ENCODE measurements at regions not wholly inside any gene's neighbourhood (a gene's known extent, or its start where the extent isn't known, plus 50 kb on each side); places are given as distances from the start of the nearest gene placed in this dataset.

- Mint-ChIP-seq H3K27me3 (no peaks in the 10 kb centered on the region), H3K36me3 (no peaks in the 10 kb centered on the region), H3K4me3 (no peak overlapping the region), H3K27ac (no peak overlapping the region), H3K9me3 (ENCODE audit: low read depth) (no peaks in the 10 kb centered on the region), H3K4me1 (no peaks in the 10 kb centered on the region)
- ATAC-seq = no peak
- CTCF ChIA-PET = no interaction called here
- DNase-seq = no peak
Measured at GRCh38 chr2:118622108-118622507, 225.3 kb downstream of the EN1 start.

DNA sequence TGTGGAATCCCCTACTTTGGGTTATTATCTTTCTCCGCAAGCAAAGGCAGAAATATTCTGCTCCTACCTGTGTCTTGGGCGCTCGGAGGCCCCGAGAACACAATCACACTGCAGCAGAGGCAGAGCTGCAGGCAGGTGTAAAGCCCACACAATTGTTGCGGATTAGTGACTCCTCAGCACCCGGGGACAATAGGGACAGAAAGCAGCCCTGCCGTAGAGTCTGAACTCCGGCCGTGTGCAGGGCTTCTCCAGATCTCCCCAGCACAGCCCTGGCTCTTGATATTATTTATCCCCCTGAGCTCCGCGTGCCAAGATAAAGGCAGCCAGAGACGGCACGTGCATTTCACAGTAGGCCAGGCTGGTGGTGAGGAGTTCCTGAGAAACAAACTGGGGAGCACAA is 229.2 kb downstream of the EN1 start:
- Mint-ChIP-seq H3K4me3 (no peak overlapping the region), H3K27me3 (peaks cover 2% of the 10 kb centered on the region), H3K4me1 (no peaks in the 10 kb centered on the region), H3K36me3 (no peaks in the 10 kb centered on the region), H3K27ac (no peak overlapping the region), H3K9me3 (ENCODE audit: low read depth) (no peaks in the 10 kb centered on the region)
- ATAC-seq (no peak), DNase-seq (no peak)
- CTCF ChIA-PET = no interaction called here

DNA sequence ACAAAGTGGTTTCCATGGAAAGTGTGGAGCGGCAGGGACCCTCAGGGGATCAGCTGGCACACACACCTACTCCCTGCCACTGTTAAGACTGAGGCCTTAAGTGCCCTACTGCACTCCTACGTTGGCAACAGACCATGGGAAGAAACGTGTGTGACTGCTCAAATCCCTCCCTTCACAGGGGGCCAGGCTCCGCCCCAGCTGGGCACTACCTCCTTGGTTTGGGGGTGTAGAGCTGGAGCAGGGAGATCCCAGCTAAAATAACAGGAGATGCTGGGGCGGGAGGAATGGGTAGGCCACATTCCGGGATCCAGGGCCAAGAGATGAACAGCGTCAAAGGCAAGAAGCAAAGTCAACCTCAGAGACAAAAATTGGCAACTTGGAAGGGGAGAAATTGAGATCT is 231.0 kb downstream of the EN1 start:
- Mint-ChIP-seq H3K9me3 (ENCODE audit: low read depth) (no peaks in the 10 kb centered on the region), H3K4me1 (no peaks in the 10 kb centered on the region), H3K27ac (no peak overlapping the region), H3K4me3 (no peak overlapping the region), H3K27me3 (peaks cover 2% of the 10 kb centered on the region), H3K36me3 (no peaks in the 10 kb centered on the region)
- ATAC-seq = no peak
- CTCF ChIA-PET = no interaction called here
- no peak for DNase-seq

DNA sequence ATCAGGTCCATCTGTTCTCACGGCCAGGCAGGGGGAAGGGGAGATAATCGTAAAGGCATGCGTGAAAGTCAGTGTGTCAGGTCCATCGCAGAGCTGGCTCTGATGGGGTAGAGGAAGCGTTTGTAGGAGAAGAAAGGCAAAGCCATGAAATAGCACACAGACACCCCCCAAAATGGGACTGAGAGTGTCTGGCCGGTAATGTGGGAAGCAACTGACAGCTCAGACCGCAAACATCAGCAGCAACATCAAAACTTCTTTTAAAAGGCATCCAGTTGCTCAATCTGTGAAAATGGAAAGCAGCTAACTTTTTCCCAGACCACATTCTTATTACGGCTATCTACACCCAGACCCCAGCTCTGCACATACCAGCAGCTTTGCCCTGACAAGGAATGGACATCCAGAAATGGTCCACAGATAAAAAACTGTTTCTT is 232.6 kb downstream of the EN1 start:
- DNase-seq = no peak
- Mint-ChIP-seq H3K36me3 (no peaks in the 10 kb centered on the region), H3K27ac (no peak overlapping the region), H3K4me1 (no peaks in the 10 kb centered on the region), H3K27me3 (peaks cover 2% of the 10 kb centered on the region), H3K4me3 (no peak overlapping the region), H3K9me3 (ENCODE audit: low read depth) (no peaks in the 10 kb centered on the region)
- no peak for ATAC-seq
- CTCF ChIA-PET = no interaction called here

GRCh38 chr2:118613737-118614136 is 233.7 kb downstream of the EN1 start:
- Mint-ChIP-seq H3K27ac (no peak overlapping the region), H3K4me1 (no peaks in the 10 kb centered on the region), H3K9me3 (ENCODE audit: low read depth) (no peaks in the 10 kb centered on the region), H3K4me3 (no peak overlapping the region), H3K27me3 (peaks cover 2% of the 10 kb centered on the region), H3K36me3 (no peaks in the 10 kb centered on the region)
- CTCF ChIA-PET = no interaction called here
- DNase-seq (no peak), ATAC-seq (no peak)

- no peak overlapping the region for H3K4me3 Mint-ChIP-seq
Measured at GRCh38 chr2:118611691-118612090, 235.8 kb downstream of the EN1 start.

GRCh38 chr2:118609138-118609537 is 238.3 kb downstream of the EN1 start:
- H3K4me1 Mint-ChIP-seq = no peaks in the 10 kb centered on the region

More at GRCh38 chr2:118611691-118612090, 235.8 kb downstream of the EN1 start:
- ATAC-seq (no peak), DNase-seq (no peak)
- Mint-ChIP-seq H3K27me3 (peaks cover 2% of the 10 kb centered on the region), H3K36me3 (no peaks in the 10 kb centered on the region), H3K4me1 (no peaks in the 10 kb centered on the region), H3K27ac (no peak overlapping the region), H3K9me3 (ENCODE audit: low read depth) (no peaks in the 10 kb centered on the region)
- CTCF ChIA-PET = no interaction called here

DNA sequence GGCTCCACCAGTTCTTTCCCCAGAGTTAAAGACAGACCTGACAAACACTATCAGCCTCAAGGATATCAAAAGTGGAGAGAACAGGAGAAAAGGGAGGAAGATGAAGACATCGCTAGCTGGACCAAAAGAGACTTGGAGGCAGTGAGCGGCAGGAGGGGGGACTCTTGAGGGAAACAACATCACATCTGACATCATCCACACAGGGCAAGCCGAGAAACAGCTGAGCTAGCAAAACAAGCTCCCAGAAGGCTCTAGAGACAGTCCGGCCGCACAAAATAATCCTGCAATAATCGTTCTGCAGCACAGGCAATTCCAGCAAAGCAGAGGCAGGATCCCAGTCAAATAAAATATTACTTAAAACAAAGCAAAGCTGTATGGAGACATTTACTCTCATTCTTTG is 239.8 kb downstream of the EN1 start:
- CTCF ChIA-PET = no interaction called here
- no peaks in the 10 kb centered on the region for H3K27me3 Mint-ChIP-seq
- H3K4me3 Mint-ChIP-seq = no peak overlapping the region
- ATAC-seq (no peak), DNase-seq (no peak)
- no peaks in the 10 kb centered on the region for H3K4me1 Mint-ChIP-seq
- no peaks in the 10 kb centered on the region for H3K9me3 Mint-ChIP-seq (ENCODE audit: low read depth)
- H3K27ac Mint-ChIP-seq = no peak overlapping the region
- no peaks in the 10 kb centered on the region for H3K36me3 Mint-ChIP-seq

More at GRCh38 chr2:118609138-118609537, 238.3 kb downstream of the EN1 start:
- no peaks in the 10 kb centered on the region for H3K9me3 Mint-ChIP-seq (ENCODE audit: low read depth)
- no peak overlapping the region for H3K4me3 Mint-ChIP-seq
- H3K27me3 Mint-ChIP-seq = no peaks in the 10 kb centered on the region
- DNase-seq (no peak), ATAC-seq (no peak)
- H3K27ac Mint-ChIP-seq = no peak overlapping the region
- CTCF ChIA-PET = no interaction called here
- H3K36me3 Mint-ChIP-seq = no peaks in the 10 kb centered on the region

GRCh38 chr2:118604811-118605210 is 242.6 kb downstream of the EN1 start:
- no peak for ATAC-seq
- Mint-ChIP-seq H3K9me3 (ENCODE audit: low read depth) (no peaks in the 10 kb centered on the region), H3K27ac (no peak overlapping the region), H3K4me3 (no peak overlapping the region), H3K27me3 (no peaks in the 10 kb centered on the region), H3K36me3 (no peaks in the 10 kb centered on the region), H3K4me1 (no peaks in the 10 kb centered on the region)
- CTCF ChIA-PET = no interaction called here
- DNase-seq = no peak

DNA sequence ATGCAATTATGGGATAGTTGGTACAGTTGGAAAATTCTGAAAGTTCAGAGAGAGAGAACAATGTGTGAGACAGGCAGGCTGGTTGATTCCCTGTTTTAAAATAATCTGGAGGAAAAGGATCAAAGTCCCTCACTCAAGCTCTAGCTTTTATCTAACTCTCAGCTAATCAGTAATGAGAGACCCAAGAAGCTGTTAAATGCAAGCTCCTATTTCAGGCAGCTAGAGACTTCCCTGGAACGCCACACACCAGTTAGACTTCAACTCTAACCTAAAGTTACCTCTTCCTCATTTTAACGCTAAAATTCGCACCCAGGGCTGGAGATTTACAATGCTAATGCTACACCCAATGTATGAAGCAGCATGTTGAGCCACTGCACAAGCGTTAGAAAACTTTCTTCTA is 243.1 kb downstream of the EN1 start:
- no peaks in the 10 kb centered on the region for H3K27me3 Mint-ChIP-seq
- CTCF ChIA-PET = no interaction called here
- no peak overlapping the region for H3K4me3 Mint-ChIP-seq
- H3K36me3 Mint-ChIP-seq = no peaks in the 10 kb centered on the region
- no peaks in the 10 kb centered on the region for H3K4me1 Mint-ChIP-seq
- no peak overlapping the region for H3K27ac Mint-ChIP-seq
- ATAC-seq (no peak), DNase-seq (no peak)
- no peaks in the 10 kb centered on the region for H3K9me3 Mint-ChIP-seq (ENCODE audit: low read depth)

GRCh38 chr2:118599141-118599540 is 248.3 kb downstream of the EN1 start:
- Mint-ChIP-seq H3K4me1 (no peaks in the 10 kb centered on the region), H3K9me3 (ENCODE audit: low read depth) (peaks cover 2% of the 10 kb centered on the region), H3K27ac (no peak overlapping the region), H3K27me3 (no peaks in the 10 kb centered on the region), H3K4me3 (no peak overlapping the region), H3K36me3 (no peaks in the 10 kb centered on the region)
- DNase-seq (no peak), ATAC-seq (no peak)
- CTCF ChIA-PET = no interaction called here

- no peak for ATAC-seq
Measured at GRCh38 chr2:118596620-118597019, 250.8 kb downstream of the EN1 start.

GRCh38 chr2:118593257-118593656 is 254.2 kb downstream of the EN1 start:
- CTCF ChIA-PET = no interaction called here

More at GRCh38 chr2:118596620-118597019, 250.8 kb downstream of the EN1 start:
- Mint-ChIP-seq H3K27me3 (no peaks in the 10 kb centered on the region), H3K27ac (no peak overlapping the region), H3K36me3 (no peaks in the 10 kb centered on the region), H3K4me1 (no peaks in the 10 kb centered on the region), H3K9me3 (ENCODE audit: low read depth) (peaks cover 2% of the 10 kb centered on the region), H3K4me3 (no peak overlapping the region)
- CTCF ChIA-PET = no interaction called here
- DNase-seq = no peak

DNA sequence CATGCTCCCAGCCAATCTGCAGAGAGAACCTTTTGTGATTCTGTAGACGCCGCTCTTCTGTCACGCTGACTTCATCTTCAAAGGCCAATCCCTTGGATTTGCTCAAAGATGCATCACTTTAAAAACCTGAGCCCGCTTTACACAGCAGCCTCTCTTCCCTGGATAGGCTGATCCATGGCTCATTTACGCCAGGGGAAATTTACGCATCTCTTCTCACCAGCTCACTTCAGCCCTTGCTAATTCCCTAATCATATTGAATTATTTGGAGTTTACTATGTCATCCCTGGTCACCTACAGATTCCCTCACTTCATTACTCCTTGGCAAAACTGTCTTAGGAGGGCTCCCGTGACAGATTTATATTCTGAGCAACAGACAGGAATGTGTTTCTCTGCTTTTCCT is 256.2 kb downstream of the EN1 start:
- Mint-ChIP-seq H3K4me3 (no peak overlapping the region), H3K4me1 (no peaks in the 10 kb centered on the region), H3K27me3 (no peaks in the 10 kb centered on the region), H3K36me3 (no peaks in the 10 kb centered on the region), H3K27ac (no peak overlapping the region), H3K9me3 (ENCODE audit: low read depth) (no peaks in the 10 kb centered on the region)
- no peak for DNase-seq
- no peak for ATAC-seq
- CTCF ChIA-PET = no interaction called here

More at GRCh38 chr2:118593257-118593656, 254.2 kb downstream of the EN1 start:
- H3K27me3 Mint-ChIP-seq = no peaks in the 10 kb centered on the region
- no peak overlapping the region for H3K4me3 Mint-ChIP-seq
- no peak for ATAC-seq
- no peak for DNase-seq
- H3K36me3 Mint-ChIP-seq = no peaks in the 10 kb centered on the region
- peaks cover 2% of the 10 kb centered on the region for H3K9me3 Mint-ChIP-seq (ENCODE audit: low read depth)
- H3K27ac Mint-ChIP-seq = no peak overlapping the region
- H3K4me1 Mint-ChIP-seq = no peaks in the 10 kb centered on the region

- H3K9me3 Mint-ChIP-seq (ENCODE audit: low read depth) = no peaks in the 10 kb centered on the region
- no peaks in the 10 kb centered on the region for H3K36me3 Mint-ChIP-seq
- H3K4me1 Mint-ChIP-seq = no peaks in the 10 kb centered on the region
- H3K27me3 Mint-ChIP-seq = no peaks in the 10 kb centered on the region
- H3K4me3 Mint-ChIP-seq = no peak overlapping the region
- ATAC-seq (no peak), DNase-seq (no peak)
- CTCF ChIA-PET = no interaction called here
- no peak overlapping the region for H3K27ac Mint-ChIP-seq
Measured at GRCh38 chr2:118589721-118590120, 257.7 kb downstream of the EN1 start.
